ENCODE measurements at regions not wholly inside any gene's neighbourhood (a gene's known extent, or its start where the extent isn't known, plus 50 kb on each side); places are given as distances from the start of the nearest gene placed in this dataset.
A peak's percentile ranks its signal among the peaks of the same experiment; 100 is the strongest.

DNA sequence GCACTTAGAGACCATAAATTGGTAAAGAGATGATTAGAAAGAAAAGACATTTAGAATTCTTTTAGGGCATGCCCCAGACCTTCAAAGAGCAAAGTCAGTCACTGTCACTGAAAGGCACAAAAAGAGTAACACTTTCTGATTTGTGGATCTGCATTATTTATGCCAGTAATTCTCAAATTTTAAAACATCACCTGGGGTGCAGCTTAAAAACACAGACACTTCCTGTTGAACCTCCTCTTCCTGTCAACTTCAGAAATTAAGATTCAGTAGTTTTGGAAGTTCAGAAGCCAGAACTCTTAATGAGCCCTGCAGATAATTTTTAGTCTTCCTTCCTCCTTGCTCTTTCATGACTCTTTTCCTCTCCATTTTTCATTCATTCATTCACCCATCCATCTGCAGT is 137.5 kb downstream of the NRN1 start:
- Histone ChIP-seq H3K36me3 (ENCODE audit: control insufficient read depth in 2 of 2, insufficient read depth in 2 of 2, low read length in 2 of 2) (no peaks in the 10 kb centered on the region), H3K4me1 (ENCODE audit: control insufficient read depth in 2 of 2, insufficient read depth in 2 of 2, low read length in 2 of 2) (no peaks in the 10 kb centered on the region), H3K27ac (ENCODE audit: low read depth in 2 of 2, low read length in 2 of 2) (no peak overlapping the region)

DNA sequence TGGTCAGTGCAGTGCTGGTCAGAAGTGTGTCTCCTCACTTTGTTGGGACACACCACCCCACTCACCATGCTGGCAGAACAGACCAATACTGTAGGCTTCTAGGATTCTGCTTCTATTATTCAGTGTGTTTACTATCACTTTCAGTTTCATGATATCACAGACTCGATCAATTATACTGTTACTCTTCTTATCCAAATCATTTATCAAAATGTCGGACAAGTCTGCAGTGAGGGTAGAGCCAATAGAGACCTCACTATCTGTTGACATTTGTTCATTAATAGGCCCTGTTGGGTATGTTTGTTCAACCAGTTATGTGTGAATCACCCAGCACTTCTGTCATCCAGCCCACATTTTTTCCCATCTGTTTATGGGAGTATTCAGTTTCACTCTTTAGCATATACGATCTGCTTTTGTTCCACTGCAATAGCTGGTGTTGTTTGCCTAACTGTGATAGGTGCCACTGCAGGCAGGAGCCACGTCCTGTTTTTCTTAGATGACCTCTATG is 140.1 kb downstream of the NRN1 start:
- no peaks in the 10 kb centered on the region for H3K9me3 ChIP-seq (ENCODE audit: control insufficient read depth in 2 of 2, low read length in 2 of 2)
- no peaks in the 10 kb centered on the region for H3K4me1 ChIP-seq (ENCODE audit: control insufficient read depth in 2 of 2, insufficient read depth in 2 of 2, low read length in 2 of 2)
- peak overlapping the region in 1 of 2 donors; percentile 23 for H3K9ac ChIP-seq (ENCODE audit: low read depth in 1 of 2, low read length in 2 of 2)
- H3K4me3 ChIP-seq (ENCODE audit: low read length in 2 of 2), result peak overlapping the region; percentile 56 to 68
- H3K27ac ChIP-seq (ENCODE audit: low read depth in 2 of 2, low read length in 2 of 2), result peak overlapping the region; percentile 13 to 45
- no peaks in the 10 kb centered on the region for H3K36me3 ChIP-seq (ENCODE audit: control insufficient read depth in 2 of 2, insufficient read depth in 2 of 2, low read length in 2 of 2)
- no peaks in the 10 kb centered on the region for H3K27me3 ChIP-seq (ENCODE audit: control insufficient read depth in 2 of 2, insufficient read depth in 2 of 2, low read length in 2 of 2)

More for the DNA sequence above, 137.5 kb downstream of the NRN1 start:
- no peaks in the 10 kb centered on the region for H3K27me3 ChIP-seq (ENCODE audit: control insufficient read depth in 2 of 2, insufficient read depth in 2 of 2, low read length in 2 of 2)
- H3K9me3 ChIP-seq (ENCODE audit: control insufficient read depth in 2 of 2, low read length in 2 of 2), result no peaks in the 10 kb centered on the region
- no peak overlapping the region for H3K4me3 ChIP-seq (ENCODE audit: low read length in 2 of 2)
- H3K9ac ChIP-seq (ENCODE audit: low read depth in 1 of 2, low read length in 2 of 2), result no peak overlapping the region

DNA sequence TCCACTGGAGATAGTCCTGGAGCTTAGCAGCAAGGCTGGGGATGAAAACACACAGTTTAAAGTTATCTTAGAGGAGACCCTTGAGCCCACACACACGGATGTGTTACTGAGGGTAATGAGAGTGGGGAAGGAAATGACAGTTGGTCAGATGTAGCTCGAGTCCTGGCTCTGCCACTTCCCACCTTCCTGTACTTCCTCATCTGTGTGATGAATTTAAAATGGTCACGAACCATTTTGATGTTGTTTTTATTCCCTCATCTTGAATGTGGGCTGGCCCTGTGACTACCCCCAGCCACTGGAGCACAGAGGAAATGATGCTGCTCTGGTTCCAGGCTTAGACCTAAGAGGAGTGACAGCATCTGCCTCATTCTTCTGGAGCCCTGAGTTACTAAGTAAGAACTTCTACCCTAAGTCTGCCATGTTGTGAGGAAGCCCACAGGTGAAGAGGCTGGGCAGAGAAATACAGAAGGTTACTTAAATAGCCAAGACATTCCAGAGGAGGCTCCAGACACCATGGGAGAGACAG is 141.2 kb downstream of the NRN1 start:
- Histone ChIP-seq H3K36me3 (ENCODE audit: control insufficient read depth in 2 of 2, insufficient read depth in 2 of 2, low read length in 2 of 2) (no peaks in the 10 kb centered on the region), H3K27me3 (ENCODE audit: control insufficient read depth in 2 of 2, insufficient read depth in 2 of 2, low read length in 2 of 2) (no peaks in the 10 kb centered on the region), H3K4me3 (ENCODE audit: low read length in 2 of 2) (no peak overlapping the region), H3K9ac (ENCODE audit: low read depth in 1 of 2, low read length in 2 of 2) (no peak overlapping the region), H3K4me1 (ENCODE audit: control insufficient read depth in 2 of 2, insufficient read depth in 2 of 2, low read length in 2 of 2) (no peaks in the 10 kb centered on the region), H3K27ac (ENCODE audit: low read depth in 2 of 2, low read length in 2 of 2) (no peak overlapping the region), H3K9me3 (ENCODE audit: control insufficient read depth in 2 of 2, low read length in 2 of 2) (no peaks in the 10 kb centered on the region)

DNA sequence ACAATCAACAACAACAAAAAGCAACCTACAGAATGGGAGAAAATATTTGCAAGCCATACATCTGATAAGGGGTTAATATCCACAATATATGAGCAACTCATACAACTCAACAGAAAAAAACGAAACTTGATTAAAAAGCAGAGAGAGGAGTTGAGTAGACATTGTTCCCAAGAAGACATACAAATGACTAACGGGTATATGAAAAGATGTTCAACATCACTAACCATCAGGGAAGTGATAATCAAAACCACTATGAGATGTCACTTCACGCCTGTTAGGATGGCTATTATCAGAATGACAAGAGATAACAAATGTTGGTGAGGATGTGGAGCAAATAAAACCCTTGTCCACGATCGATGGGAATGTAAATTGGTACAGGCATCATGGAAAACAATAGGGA is 145.9 kb downstream of the NRN1 start:
- Histone ChIP-seq H3K36me3 (ENCODE audit: control insufficient read depth in 2 of 2, insufficient read depth in 2 of 2, low read length in 2 of 2) (no peaks in the 10 kb centered on the region), H3K4me3 (ENCODE audit: low read length in 2 of 2) (no peak overlapping the region), H3K9me3 (ENCODE audit: control insufficient read depth in 2 of 2, low read length in 2 of 2) (no peaks in the 10 kb centered on the region), H3K9ac (ENCODE audit: low read depth in 1 of 2, low read length in 2 of 2) (no peak overlapping the region), H3K4me1 (ENCODE audit: control insufficient read depth in 2 of 2, insufficient read depth in 2 of 2, low read length in 2 of 2) (no peaks in the 10 kb centered on the region), H3K27me3 (ENCODE audit: control insufficient read depth in 2 of 2, insufficient read depth in 2 of 2, low read length in 2 of 2) (no peaks in the 10 kb centered on the region), H3K27ac (ENCODE audit: low read depth in 2 of 2, low read length in 2 of 2) (no peak overlapping the region)

DNA sequence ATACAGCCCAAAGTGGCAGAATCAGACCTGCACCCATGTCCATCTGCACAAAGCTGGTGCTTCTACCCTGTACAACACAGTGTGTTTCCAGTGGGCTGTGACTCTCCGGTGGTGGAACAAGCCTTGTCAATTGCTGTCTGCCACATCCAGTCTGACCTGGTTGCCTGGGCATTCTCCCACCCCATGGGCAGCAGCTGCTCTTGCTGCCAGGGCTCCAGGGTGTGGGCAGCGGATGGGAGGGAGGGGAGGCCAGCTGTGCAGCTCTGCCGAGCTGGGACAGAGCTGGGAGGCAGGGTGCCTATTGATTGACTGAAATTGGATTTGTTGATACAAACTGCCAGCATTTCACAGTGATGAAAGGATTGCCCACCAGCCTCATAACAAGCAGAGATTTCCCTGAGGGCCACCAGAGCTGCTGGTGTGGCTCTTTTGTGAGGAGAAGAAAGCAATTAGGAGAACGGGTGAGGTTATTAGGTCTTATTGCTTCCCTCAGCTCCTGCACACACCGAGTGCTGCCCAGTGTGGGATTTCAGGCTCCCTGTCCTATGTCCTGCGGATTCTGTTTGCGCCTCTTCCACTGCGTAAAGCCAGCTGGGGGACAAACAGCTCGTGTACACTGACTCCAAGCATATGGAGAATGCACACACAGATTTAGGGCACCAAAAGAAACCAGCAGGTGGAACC is 150.8 kb downstream of the NRN1 start:
- no peak overlapping the region for H3K9ac ChIP-seq (ENCODE audit: low read depth in 1 of 2, low read length in 2 of 2)
- no peaks in the 10 kb centered on the region for H3K9me3 ChIP-seq (ENCODE audit: control insufficient read depth in 2 of 2, low read length in 2 of 2)
- no peaks in the 10 kb centered on the region for H3K36me3 ChIP-seq (ENCODE audit: control insufficient read depth in 2 of 2, insufficient read depth in 2 of 2, low read length in 2 of 2)
- no peak overlapping the region for H3K4me3 ChIP-seq (ENCODE audit: low read length in 2 of 2)
- no peak overlapping the region for H3K27ac ChIP-seq (ENCODE audit: low read depth in 2 of 2, low read length in 2 of 2)
- H3K4me1 ChIP-seq (ENCODE audit: control insufficient read depth in 2 of 2, insufficient read depth in 2 of 2, low read length in 2 of 2), result no peaks in the 10 kb centered on the region
- peaks cover 0 to 7% of the 10 kb centered on the region in 2 donors for H3K27me3 ChIP-seq (ENCODE audit: control insufficient read depth in 2 of 2, insufficient read depth in 2 of 2, low read length in 2 of 2)

DNA sequence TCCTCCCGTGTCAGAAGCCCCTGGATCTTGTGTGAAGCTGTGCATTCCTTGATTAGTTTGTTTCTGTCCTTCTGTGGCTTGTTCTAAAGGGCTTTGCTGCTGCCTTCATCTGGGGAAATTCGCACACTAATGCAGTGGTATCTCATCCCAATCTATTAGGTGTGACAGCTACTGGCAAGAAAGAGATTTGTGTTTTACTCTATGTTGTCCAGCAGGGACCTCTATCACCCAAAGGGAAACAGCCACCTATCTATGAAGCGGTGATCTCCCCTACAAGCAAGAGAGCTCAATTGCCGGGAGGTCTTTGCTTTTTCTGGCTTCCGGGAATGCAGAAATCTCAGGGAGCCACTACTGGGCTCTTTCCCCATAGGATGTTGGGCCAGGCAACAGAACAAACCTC is 151.8 kb downstream of the NRN1 start:
- Histone ChIP-seq H3K27me3 (ENCODE audit: control insufficient read depth in 2 of 2, insufficient read depth in 2 of 2, low read length in 2 of 2) (peaks cover 5 to 16% of the 10 kb centered on the region in 2 donors), H3K36me3 (ENCODE audit: control insufficient read depth in 2 of 2, insufficient read depth in 2 of 2, low read length in 2 of 2) (no peaks in the 10 kb centered on the region), H3K9ac (ENCODE audit: low read depth in 1 of 2, low read length in 2 of 2) (no peak overlapping the region), H3K4me3 (ENCODE audit: low read length in 2 of 2) (no peak overlapping the region), H3K4me1 (ENCODE audit: control insufficient read depth in 2 of 2, insufficient read depth in 2 of 2, low read length in 2 of 2) (no peaks in the 10 kb centered on the region), H3K27ac (ENCODE audit: low read depth in 2 of 2, low read length in 2 of 2) (no peak overlapping the region), H3K9me3 (ENCODE audit: control insufficient read depth in 2 of 2, low read length in 2 of 2) (no peaks in the 10 kb centered on the region)

DNA sequence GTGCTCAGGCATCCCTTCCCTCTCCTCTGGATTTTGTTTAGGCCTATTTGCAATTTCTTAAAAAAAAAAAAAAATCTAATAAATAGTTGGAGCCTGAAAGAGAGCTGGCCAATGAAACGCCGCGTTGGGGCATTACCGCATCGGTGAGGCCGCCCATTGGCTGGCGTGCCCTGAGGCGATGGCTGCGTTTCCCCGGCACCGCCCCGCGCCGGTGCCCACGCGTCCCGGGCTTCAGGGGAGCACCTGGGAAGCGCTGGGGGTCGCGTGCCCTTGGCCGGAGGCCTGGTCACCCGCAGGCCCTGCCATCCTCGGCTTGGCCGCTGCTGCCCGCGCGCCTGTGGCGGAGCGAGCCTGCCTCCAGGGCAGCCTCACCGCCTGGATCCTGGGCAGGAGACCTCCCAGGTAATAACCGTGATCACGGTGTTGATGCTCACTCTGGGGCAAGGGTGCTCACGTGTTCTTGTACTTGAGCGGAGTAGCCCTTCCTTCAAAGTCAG is 155.4 kb downstream of the NRN1 start:
- H3K4me1 ChIP-seq (ENCODE audit: control insufficient read depth in 2 of 2, insufficient read depth in 2 of 2, low read length in 2 of 2), result no peaks in the 10 kb centered on the region
- H3K9ac ChIP-seq (ENCODE audit: low read depth in 1 of 2, low read length in 2 of 2), result peak overlapping the region; percentile 26 to 70
- no peaks in the 10 kb centered on the region for H3K9me3 ChIP-seq (ENCODE audit: control insufficient read depth in 2 of 2, low read length in 2 of 2)
- H3K27me3 ChIP-seq (ENCODE audit: control insufficient read depth in 2 of 2, insufficient read depth in 2 of 2, low read length in 2 of 2), result peaks cover 9 to 21% of the 10 kb centered on the region in 2 donors
- peak overlapping the region; percentile 59 to 64 for H3K4me3 ChIP-seq (ENCODE audit: low read length in 2 of 2)
- H3K36me3 ChIP-seq (ENCODE audit: control insufficient read depth in 2 of 2, insufficient read depth in 2 of 2, low read length in 2 of 2), result no peaks in the 10 kb centered on the region
- no peak overlapping the region for H3K27ac ChIP-seq (ENCODE audit: low read depth in 2 of 2, low read length in 2 of 2)

DNA sequence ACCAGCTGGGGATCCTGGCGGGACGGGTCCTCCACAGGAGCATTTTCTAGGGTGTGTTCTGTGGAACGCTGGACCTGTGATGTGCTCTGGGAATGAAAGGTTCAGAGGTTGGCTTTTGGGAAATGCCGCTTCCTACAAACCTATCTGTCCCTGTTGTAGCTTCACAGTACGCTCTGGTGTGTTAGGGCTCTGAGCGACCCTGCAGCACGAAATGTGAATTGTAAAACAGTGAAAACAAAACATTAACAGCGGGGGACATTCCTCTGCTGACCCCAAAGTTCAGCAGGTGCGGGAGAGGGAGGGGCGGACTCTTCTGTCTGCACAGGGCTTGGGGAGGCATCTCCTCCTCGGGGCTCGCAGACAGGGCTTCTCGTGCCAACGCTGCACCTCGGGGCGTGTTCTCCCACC is 155.9 kb downstream of the NRN1 start:
- peaks cover 9 to 21% of the 10 kb centered on the region in 2 donors for H3K27me3 ChIP-seq (ENCODE audit: control insufficient read depth in 2 of 2, insufficient read depth in 2 of 2, low read length in 2 of 2)
- H3K4me3 ChIP-seq (ENCODE audit: low read length in 2 of 2), result peak overlapping the region; percentile 52 to 64
- no peaks in the 10 kb centered on the region for H3K36me3 ChIP-seq (ENCODE audit: control insufficient read depth in 2 of 2, insufficient read depth in 2 of 2, low read length in 2 of 2)
- H3K9me3 ChIP-seq (ENCODE audit: control insufficient read depth in 2 of 2, low read length in 2 of 2), result no peaks in the 10 kb centered on the region
- no peak overlapping the region for H3K27ac ChIP-seq (ENCODE audit: low read depth in 2 of 2, low read length in 2 of 2)
- H3K9ac ChIP-seq (ENCODE audit: low read depth in 1 of 2, low read length in 2 of 2), result peak overlapping the region in 1 of 2 donors; percentile 26
- H3K4me1 ChIP-seq (ENCODE audit: control insufficient read depth in 2 of 2, insufficient read depth in 2 of 2, low read length in 2 of 2), result no peaks in the 10 kb centered on the region

DNA sequence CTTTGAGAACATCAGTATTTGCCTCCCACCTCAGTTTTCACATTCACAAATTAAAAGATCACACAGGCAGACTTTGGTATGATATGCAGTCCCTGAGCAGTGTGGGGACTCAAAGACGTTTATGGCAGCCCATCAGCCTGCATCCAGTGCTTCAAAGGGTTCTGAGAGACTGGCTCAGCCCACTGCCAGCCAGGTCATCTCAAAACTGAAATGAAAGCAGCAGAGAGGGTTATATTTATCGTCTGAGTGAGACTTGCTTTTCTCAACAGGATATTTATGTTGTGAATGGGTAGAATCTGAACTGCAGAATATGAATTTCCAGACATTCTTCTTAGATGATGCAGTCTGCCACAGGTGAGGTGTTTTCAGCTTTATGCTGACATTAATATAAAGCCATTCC is 159.8 kb downstream of the NRN1 start:
- Histone ChIP-seq H3K27me3 (ENCODE audit: control insufficient read depth in 2 of 2, insufficient read depth in 2 of 2, low read length in 2 of 2) (peaks cover 9 to 20% of the 10 kb centered on the region in 2 donors), H3K9me3 (ENCODE audit: control insufficient read depth in 2 of 2, low read length in 2 of 2) (no peaks in the 10 kb centered on the region), H3K9ac (ENCODE audit: low read depth in 1 of 2, low read length in 2 of 2) (no peak overlapping the region), H3K4me1 (ENCODE audit: control insufficient read depth in 2 of 2, insufficient read depth in 2 of 2, low read length in 2 of 2) (no peaks in the 10 kb centered on the region), H3K36me3 (ENCODE audit: control insufficient read depth in 2 of 2, insufficient read depth in 2 of 2, low read length in 2 of 2) (no peaks in the 10 kb centered on the region), H3K4me3 (ENCODE audit: low read length in 2 of 2) (no peak overlapping the region), H3K27ac (ENCODE audit: low read depth in 2 of 2, low read length in 2 of 2) (no peak overlapping the region)

DNA sequence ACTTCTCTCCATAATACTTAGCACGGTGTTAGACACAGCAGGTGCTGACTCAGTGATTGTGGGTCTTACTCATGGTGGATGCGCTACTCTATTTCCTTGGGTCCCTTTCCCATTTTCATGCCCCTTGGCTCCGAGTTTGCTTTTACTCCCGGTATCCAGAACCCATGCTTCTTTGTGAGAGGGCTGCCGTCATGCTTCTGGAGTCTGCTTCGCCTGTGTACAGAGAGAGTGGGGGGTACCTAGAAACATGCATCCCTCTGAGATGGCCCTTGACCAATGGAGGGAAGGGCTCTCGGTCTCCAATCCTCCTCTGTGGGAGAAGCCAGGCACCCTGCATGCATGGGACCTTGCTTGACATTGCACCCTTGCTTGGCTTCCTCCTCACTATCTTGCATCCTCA is 160.4 kb downstream of the NRN1 start:
- Histone ChIP-seq H3K27me3 (ENCODE audit: control insufficient read depth in 2 of 2, insufficient read depth in 2 of 2, low read length in 2 of 2) (peaks cover 9 to 15% of the 10 kb centered on the region in 2 donors), H3K9me3 (ENCODE audit: control insufficient read depth in 2 of 2, low read length in 2 of 2) (no peaks in the 10 kb centered on the region), H3K27ac (ENCODE audit: low read depth in 2 of 2, low read length in 2 of 2) (no peak overlapping the region), H3K36me3 (ENCODE audit: control insufficient read depth in 2 of 2, insufficient read depth in 2 of 2, low read length in 2 of 2) (no peaks in the 10 kb centered on the region), H3K9ac (ENCODE audit: low read depth in 1 of 2, low read length in 2 of 2) (no peak overlapping the region), H3K4me3 (ENCODE audit: low read length in 2 of 2) (no peak overlapping the region), H3K4me1 (ENCODE audit: control insufficient read depth in 2 of 2, insufficient read depth in 2 of 2, low read length in 2 of 2) (no peaks in the 10 kb centered on the region)
